Adrenal gland (tissue), 5 donors: ENCODE measurements at regions not wholly inside any gene's neighbourhood (a gene's known extent, or its start where the extent isn't known, plus 50 kb on each side); places are given as distances from the start of the nearest gene placed in this dataset.

Experiments used
- CTCF ChIP-seq, 6 experiments: fragments of 450-650 bp in 4 of 6; fragments of 200-600 bp in 2 of 6; sonication (generic) in 1 of 6; IDR thresholded peaks; 1 replicate in 5 of 6; 2 replicates in 1 of 6; pipeline versions ENCODE4 v1.5.1 to v1.8.0; 2016 to 2021; ENCODE audit warnings: antibody characterized with exemption in 6 of 6, mild to moderate bottlenecking in 2 of 6, moderate library complexity in 1 of 6
- POLR2A ChIP-seq, 2 donors: fragments of 450-650 bp; IDR thresholded peaks; one replicate each; pipeline ENCODE4 v1.6.1; 2017; ENCODE audit warnings: antibody characterized with exemption in 2 of 2, mild to moderate bottlenecking in 2 of 2, moderate library complexity in 1 of 2
- donor health status: DM: no; HTN: no; CAD: no.

GRCh38 chr4:156481845-156482244, 489.8 kb downstream of the PDGFC start:
- TF ChIP-seq POLR2A (IDR thresholded peaks at IDR 0.05) = no peak
- no peak for TF ChIP-seq CTCF (IDR thresholded peaks at IDR 0.05)
